Kidney (tissue), 13 donors: ENCODE measurements at regions not wholly inside any gene's neighbourhood (a gene's known extent, or its start where the extent isn't known, plus 50 kb on each side); places are given as distances from the start of the nearest gene placed in this dataset.

Source experiments
- DNase-seq, 5 donors: peaks; one replicate each; pipeline ENCODE4 v3.0.0-alpha.2; 2013 to 2020
- FAIRE-seq: peaks from 2 replicates; lab custom pipeline; 2012; peaks lifted over from hg19 to GRCh38; lab: Jason Lieb, UNC
- H3K27ac ChIP-seq, 2 donors: one replicate each; pipeline ENCODE4 v1.7.0; 2013; ENCODE audit warnings: low read depth in 2 of 2, low read length in 2 of 2, inconsistent platforms in 1 of 2
- H3K27me3 ChIP-seq: one replicate; pipeline ENCODE4 v1.7.1; 2013; ENCODE audit warnings: low read length, inconsistent platforms; ENCODE audit not compliant: control insufficient read depth, insufficient read depth
- H3K36me3 ChIP-seq, 3 donors: one replicate each; pipeline versions ENCODE4 v1.7.0 to v1.7.1; 2013; ENCODE audit warnings: low read length in 3 of 3, control low read depth in 1 of 3, inconsistent platforms in 1 of 3; ENCODE audit not compliant: insufficient read depth in 3 of 3, control insufficient read depth in 2 of 3
- H3K4me1 ChIP-seq, 3 donors: one replicate each; pipeline versions ENCODE4 v1.7.0 to v1.7.1; 2013; ENCODE audit warnings: low read length in 3 of 3, inconsistent platforms in 1 of 3, low read depth in 1 of 3; ENCODE audit not compliant: control insufficient read depth in 2 of 3, insufficient read depth in 2 of 3
- H3K4me3 ChIP-seq, 3 donors: one replicate each; pipeline versions ENCODE4 v1.7.0 to v1.8.1; 2013; ENCODE audit warnings: low read length in 3 of 3, control low read depth in 1 of 3, inconsistent platforms in 1 of 3
- H3K9ac ChIP-seq, 3 donors: one replicate each; pipeline versions ENCODE4 v1.7.0 to v1.7.1; 2013; ENCODE audit warnings: low read length in 3 of 3, control low read depth in 1 of 3, inconsistent platforms in 1 of 3
- H3K9me3 ChIP-seq, 3 donors: one replicate each; pipeline versions ENCODE4 v1.7.0 to v1.7.1; 2013; ENCODE audit warnings: low read length in 3 of 3, control low read depth in 1 of 3, inconsistent platforms in 1 of 3; ENCODE audit not compliant: control insufficient read depth in 2 of 3, insufficient read depth in 1 of 3
- intact Hi-C: fragments of 100-400 bp; cut with DNase I; formaldehyde crosslinking; loops from one replicate; pipeline ENCODE4 v1.11.1; 2022
- TF ChIP-seq, protein P1 (sequence below): IDR thresholded peaks from 3 replicates; pipeline ENCODE4 v1.5.1; 2012; ENCODE audit warnings: mild to moderate bottlenecking, moderate library complexity, borderline replicate concordance; ENCODE audit not compliant: insufficient read depth; ENCODE audit errors: extremely low read depth
- donor health status: control.
- donor health status: control.
- donor health status: control.
- donor health status: control.
- donor health status: control.
- donor health status: DM: yes; HTN: yes; CAD: no.
- donor health status: Normal renal cell carcinoma (clear cell type).

- TF ChIP-seq, protein P1, sequence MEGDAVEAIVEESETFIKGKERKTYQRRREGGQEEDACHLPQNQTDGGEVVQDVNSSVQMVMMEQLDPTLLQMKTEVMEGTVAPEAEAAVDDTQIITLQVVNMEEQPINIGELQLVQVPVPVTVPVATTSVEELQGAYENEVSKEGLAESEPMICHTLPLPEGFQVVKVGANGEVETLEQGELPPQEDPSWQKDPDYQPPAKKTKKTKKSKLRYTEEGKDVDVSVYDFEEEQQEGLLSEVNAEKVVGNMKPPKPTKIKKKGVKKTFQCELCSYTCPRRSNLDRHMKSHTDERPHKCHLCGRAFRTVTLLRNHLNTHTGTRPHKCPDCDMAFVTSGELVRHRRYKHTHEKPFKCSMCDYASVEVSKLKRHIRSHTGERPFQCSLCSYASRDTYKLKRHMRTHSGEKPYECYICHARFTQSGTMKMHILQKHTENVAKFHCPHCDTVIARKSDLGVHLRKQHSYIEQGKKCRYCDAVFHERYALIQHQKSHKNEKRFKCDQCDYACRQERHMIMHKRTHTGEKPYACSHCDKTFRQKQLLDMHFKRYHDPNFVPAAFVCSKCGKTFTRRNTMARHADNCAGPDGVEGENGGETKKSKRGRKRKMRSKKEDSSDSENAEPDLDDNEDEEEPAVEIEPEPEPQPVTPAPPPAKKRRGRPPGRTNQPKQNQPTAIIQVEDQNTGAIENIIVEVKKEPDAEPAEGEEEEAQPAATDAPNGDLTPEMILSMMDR = no peak
- H3K4me3 ChIP-seq = no peak overlapping the region
- H3K36me3 ChIP-seq = no peaks in the 10 kb centered on the region
- intact Hi-C loops = no loop called here
- H3K9me3 ChIP-seq = no peaks in the 10 kb centered on the region
- no peak for DNase-seq
- no peak overlapping the region for H3K9ac ChIP-seq
- H3K27me3 ChIP-seq = no peaks in the 10 kb centered on the region
- FAIRE-seq = no peak
- H3K4me1 ChIP-seq = peaks cover 0 to 2% (median 0%) of the 10 kb centered on the region in 3 donors
- H3K27ac ChIP-seq = no peak overlapping the region
These were observed 58.5 kb upstream of the PARD3B start for GRCh38 chr2:204486805-204487204.

DNA sequence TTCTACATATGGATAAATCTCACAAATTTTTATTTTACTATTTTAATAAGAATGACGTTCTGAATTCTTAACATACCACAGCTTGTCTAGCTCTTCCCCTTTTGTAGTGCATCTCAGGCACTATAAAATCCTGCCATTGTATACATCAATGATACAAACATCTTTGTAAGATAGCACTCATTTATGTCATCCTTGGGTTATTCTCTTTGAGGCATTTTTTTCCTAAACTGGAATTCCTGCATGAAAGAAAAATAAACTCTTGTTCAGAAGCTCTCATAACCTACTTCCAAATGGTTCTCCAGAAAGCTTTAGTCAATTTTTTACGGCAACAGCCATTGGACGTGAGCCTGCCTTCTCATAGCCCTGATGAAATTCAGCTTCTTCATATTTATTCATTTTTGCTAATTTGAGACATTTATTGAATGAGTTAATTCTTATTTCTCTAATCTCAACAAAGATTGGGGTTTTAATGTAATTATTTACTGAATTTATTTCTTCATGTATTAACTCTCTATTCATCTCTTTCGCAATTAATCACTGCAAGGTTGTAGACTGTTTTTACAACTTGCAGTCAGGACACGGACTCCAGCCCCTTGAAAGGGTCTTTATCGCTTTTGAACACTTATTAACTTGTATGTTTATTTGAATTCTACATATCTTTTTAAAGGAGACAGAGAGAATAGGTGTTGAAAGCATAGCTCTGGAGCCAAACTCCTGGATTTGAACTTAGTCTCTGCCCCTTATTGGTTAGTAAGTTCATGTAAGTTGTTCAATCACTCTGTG is 57.6 kb upstream of the PARD3B start:
- Histone ChIP-seq H3K9ac (no peak overlapping the region), H3K9me3 (no peaks in the 10 kb centered on the region), H3K4me3 (no peak overlapping the region), H3K27me3 (no peaks in the 10 kb centered on the region), H3K36me3 (no peaks in the 10 kb centered on the region), H3K4me1 (peaks cover 0 to 2% (median 0%) of the 10 kb centered on the region in 3 donors), H3K27ac (no peak overlapping the region)
- DNase-seq (no peak), FAIRE-seq (no peak)
- intact Hi-C loops = no loop called here
- TF ChIP-seq, protein P1 = no peak

DNA sequence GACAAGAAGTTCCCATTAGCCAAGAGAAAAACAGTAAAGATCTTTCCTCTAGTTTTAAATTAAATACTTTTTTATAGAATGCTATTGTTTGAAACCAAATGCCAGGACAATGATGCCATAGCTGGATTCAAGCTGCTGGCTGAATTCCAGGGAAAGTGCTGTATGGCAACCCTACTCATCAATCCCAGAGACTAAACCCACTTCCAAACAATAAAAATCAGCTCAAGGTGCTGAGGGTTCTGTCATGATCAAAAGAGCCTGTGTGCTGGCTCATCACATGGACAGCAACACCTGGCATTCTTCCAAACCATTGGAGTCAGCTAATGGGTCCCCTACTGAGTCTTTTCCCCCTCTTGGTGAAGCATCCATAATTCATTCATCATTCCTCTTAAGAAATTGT is 53.7 kb upstream of the PARD3B start:
- no peak overlapping the region for H3K9ac ChIP-seq
- no peaks in the 10 kb centered on the region for H3K9me3 ChIP-seq
- no peak overlapping the region for H3K4me3 ChIP-seq
- DNase-seq (no peak), FAIRE-seq (no peak)
- TF ChIP-seq, protein P1 = no peak
- no peaks in the 10 kb centered on the region for H3K27me3 ChIP-seq
- no peak overlapping the region for H3K27ac ChIP-seq
- H3K4me1 ChIP-seq = no peaks in the 10 kb centered on the region
- intact Hi-C loops = no loop called here
- H3K36me3 ChIP-seq = no peaks in the 10 kb centered on the region

- H3K4me3 ChIP-seq = no peak overlapping the region
- H3K27ac ChIP-seq = no peak overlapping the region
- intact Hi-C loops = no loop called here
- DNase-seq (no peak), FAIRE-seq (no peak)
- H3K9ac ChIP-seq = no peak overlapping the region
- no peaks in the 10 kb centered on the region for H3K4me1 ChIP-seq
- no peaks in the 10 kb centered on the region for H3K27me3 ChIP-seq
- H3K36me3 ChIP-seq = no peaks in the 10 kb centered on the region
- no peaks in the 10 kb centered on the region for H3K9me3 ChIP-seq
- TF ChIP-seq, protein P1 = no peak
These were observed 52.9 kb upstream of the PARD3B start for GRCh38 chr2:204492417-204492816.
